Esophagus squamous epithelium (tissue), 5 donors: ENCODE measurements at regions not wholly inside any gene's neighbourhood (a gene's known extent, or its start where the extent isn't known, plus 50 kb on each side); places are given as distances from the start of the nearest gene placed in this dataset.
A peak's percentile ranks its signal among the peaks of the same experiment; 100 is the strongest.

Experiments
- DNase-seq: peaks from one replicate; lab custom pipeline; 2025; lab: John Stamatoyannopoulos, UW
- H3K27ac ChIP-seq, 4 donors: fragments of 200-600 bp; sonication (generic); one replicate each; pipeline ENCODE4 v1.5.1; 2016 to 2019; ENCODE audit warnings: mild to moderate bottlenecking in 1 of 4
- H3K27me3 ChIP-seq, 4 donors: fragments of 200-600 bp; sonication (generic); 1 replicate in 3 of 4; 2 replicates in 1 of 4; pipeline versions ENCODE4 v1.5.1 to v1.6.0; 2017 to 2021; ENCODE audit warnings: antibody characterized with exemption in 1 of 4
- H3K36me3 ChIP-seq, 3 donors: fragments of 200-600 bp; sonication (generic); one replicate each; pipeline ENCODE4 v1.5.1; 2016 to 2019
- H3K4me1 ChIP-seq, 3 donors: fragments of 200-600 bp; sonication (generic); one replicate each; pipeline ENCODE4 v1.5.1; 2017 to 2019
- H3K4me3 ChIP-seq, 4 donors: fragments of 200-600 bp; sonication (generic); 1 replicate in 3 of 4; 2 replicates in 1 of 4; pipeline ENCODE4 v1.5.1; 2016 to 2019; ENCODE audit warnings: mild to moderate bottlenecking in 2 of 4, moderate library complexity in 1 of 4
- H3K9me3 ChIP-seq, 3 donors: fragments of 200-600 bp; sonication (generic); one replicate each; pipeline ENCODE4 v1.5.1; 2016 to 2019
- CTCF ChIP-seq, 6 experiments: fragments of 450-650 bp in 4 of 6; fragments of 200-600 bp in 2 of 6; sonication (generic) in 2 of 6; IDR thresholded peaks; one replicate each; pipeline ENCODE4 v1.5.1; 2016 to 2019; ENCODE audit warnings: antibody characterized with exemption in 6 of 6, mild to moderate bottlenecking in 4 of 6, moderate library complexity in 4 of 6
- POLR2A ChIP-seq, 4 donors: fragments of 450-650 bp; IDR thresholded peaks; one replicate each; pipeline ENCODE4 v1.6.1; 2017; ENCODE audit warnings: antibody characterized with exemption in 4 of 4, mild to moderate bottlenecking in 4 of 4, moderate library complexity in 3 of 4
- WGBS, 2 donors: methylation state at CpG; one replicate each; pipeline ENCODE4 v1.1.5; 2018; 5-methylcytosine and 5-hydroxymethylcytosine counted together
- intact Hi-C: fragments of 100-400 bp; cut with DNase I; formaldehyde crosslinking; loops from one replicate; pipeline ENCODE4 v1.15.0; 2022
- donor health status: DM: yes; HTN: yes; CAD: no.

- TF ChIP-seq CTCF (IDR thresholded peaks at IDR 0.05) (no peak), POLR2A (IDR thresholded peaks at IDR 0.05) (no peak)
- Histone ChIP-seq H3K4me1 (peaks cover 4 to 27% (median 8%) of the 10 kb centered on the region in 3 donors), H3K9me3 (no peaks in the 10 kb centered on the region), H3K36me3 (no peaks in the 10 kb centered on the region), H3K27ac (no peak overlapping the region), H3K27me3 (peaks cover 0 to 73% (median 0%) of the 10 kb centered on the region in 4 donors), H3K4me3 (no peak overlapping the region)
- DNase-seq = no peak
- intact Hi-C loops = no loop called here
- WGBS, 2 donors = 60 to 75% methylated on average over 1 of the region's 1 CpG
Measured at GRCh38 chr5:142509026-142509425, 176.9 kb downstream of the FGF1 start.

GRCh38 chr5:142508591-142508990 is 177.3 kb downstream of the FGF1 start:
- Histone ChIP-seq H3K4me3 (no peak overlapping the region), H3K27ac (no peak overlapping the region)
- WGBS, 2 donors = 68 to 82% methylated on average over 2 of the region's 2 CpGs

GRCh38 chr5:142507531-142508372 is 178.1 kb downstream of the FGF1 start:
- H3K4me1 ChIP-seq = peaks cover 4 to 27% (median 8%) of the 10 kb centered on the region in 3 donors
- DNase-seq = no peak
- H3K27me3 ChIP-seq = peaks cover 0 to 76% (median 0%) of the 10 kb centered on the region in 4 donors
- intact Hi-C loops = no loop called here
- peak overlapping the region in 3 of 4 donors; percentile 6 to 55 (median 22) for H3K27ac ChIP-seq
- no peaks in the 10 kb centered on the region for H3K36me3 ChIP-seq
- WGBS, 2 donors = 32 to 48% methylated on average over 18 to 21 of the region's 21 CpGs
- peak overlapping the region in 1 of 4 donors; percentile 13 for H3K4me3 ChIP-seq
- TF ChIP-seq CTCF (IDR thresholded peaks at IDR 0.05) = no peak
- TF ChIP-seq POLR2A (IDR thresholded peaks at IDR 0.05) = no peak
- H3K9me3 ChIP-seq = no peaks in the 10 kb centered on the region

More at GRCh38 chr5:142508591-142508990, 177.3 kb downstream of the FGF1 start:
- H3K36me3 ChIP-seq = no peaks in the 10 kb centered on the region
- H3K4me1 ChIP-seq = peaks cover 4 to 27% (median 8%) of the 10 kb centered on the region in 3 donors
- no peaks in the 10 kb centered on the region for H3K9me3 ChIP-seq
- no peak for DNase-seq
- intact Hi-C loops = no loop called here
- H3K27me3 ChIP-seq = peaks cover 0 to 76% (median 0%) of the 10 kb centered on the region in 4 donors
- TF ChIP-seq POLR2A (IDR thresholded peaks at IDR 0.05) = no peak
- TF ChIP-seq CTCF (IDR thresholded peaks at IDR 0.05) = no peak

GRCh38 chr5:142506756-142507155 is 179.1 kb downstream of the FGF1 start:
- peaks cover 4 to 27% (median 8%) of the 10 kb centered on the region in 3 donors for H3K4me1 ChIP-seq
- no peak overlapping the region for H3K27ac ChIP-seq
- WGBS, 2 donors = 38 to 42% methylated on average over 3 to 4 of the region's 4 CpGs
- H3K9me3 ChIP-seq = no peaks in the 10 kb centered on the region
- TF ChIP-seq CTCF (IDR thresholded peaks at IDR 0.05) = no peak
- no peak for TF ChIP-seq POLR2A (IDR thresholded peaks at IDR 0.05)
- no peaks in the 10 kb centered on the region for H3K36me3 ChIP-seq
- intact Hi-C loops = no loop called here
- H3K4me3 ChIP-seq = no peak overlapping the region
- H3K27me3 ChIP-seq = peaks cover 0 to 67% (median 0%) of the 10 kb centered on the region in 4 donors
- no peak for DNase-seq

GRCh38 chr5:142506046-142506445 is 179.8 kb downstream of the FGF1 start:
- intact Hi-C loops = no loop called here
- H3K9me3 ChIP-seq = no peaks in the 10 kb centered on the region
- TF ChIP-seq CTCF (IDR thresholded peaks at IDR 0.05) (no peak), POLR2A (IDR thresholded peaks at IDR 0.05) (no peak)
- DNase-seq = no peak
- peaks cover 4 to 27% (median 8%) of the 10 kb centered on the region in 3 donors for H3K4me1 ChIP-seq
- H3K27ac ChIP-seq = no peak overlapping the region
- no peaks in the 10 kb centered on the region for H3K36me3 ChIP-seq
- 78 to 100% methylated on average over 1 of the region's 1 CpG for WGBS, 2 donors
- no peak overlapping the region for H3K4me3 ChIP-seq
- H3K27me3 ChIP-seq = peaks cover 0 to 61% (median 0%) of the 10 kb centered on the region in 4 donors
